GM12878 (cell line): ENCODE measurements at regions not wholly inside any gene's neighbourhood (a gene's known extent, or its start where the extent isn't known, plus 50 kb on each side); places are given as distances from the start of the nearest gene placed in this dataset.

Source experiments
- ATAC-seq: fragments of 200-7000 bp; cut with Tn5 transposase; 3 replicates; pipeline ENCODE4 v1.9.1; 2020; ENCODE audit warnings: mild to moderate bottlenecking, moderate library complexity
- BruUV-seq: library from RNA; stranded (reverse); fragments of 400-500 nt; replicated peaks from 2 replicates; lab custom pipeline; 2021; lab: Mats Ljungman, UMichigan
- CTCF ChIA-PET: fragments of 300-600 bp; sonication (Branson Sonifier 250); formaldehyde crosslinking; extraction: SDS; loops from one replicate; lab custom pipeline; 2021; ENCODE audit warnings: inconsistent platforms; lab: Yijun Ruan, JAX
- POLR2A ChIA-PET: fragments of 350-600 bp; formaldehyde crosslinking; extraction: SDS; loops from one replicate; lab custom pipeline; 2021; ENCODE audit warnings: inconsistent platforms; lab: Charles Lee
- RAD21 ChIA-PET: fragments of 300-600 bp; sonication (Branson Sonifier 250); formaldehyde crosslinking; loops from one replicate; lab custom pipeline; 2023; ENCODE audit warnings: antibody characterized with exemption; ENCODE audit not compliant: unreplicated experiment; lab: Charles Lee
- SMC1A ChIA-PET: fragments of 300-600 bp; sonication (Branson Sonifier 250); formaldehyde crosslinking; loops from one replicate; lab custom pipeline; 2023; ENCODE audit not compliant: unreplicated experiment, uncharacterized antibody; lab: Charles Lee
- DNase-seq: peaks from one replicate; pipeline ENCODE4 v3.0.0-alpha.2; 2011; ENCODE audit warnings: low read depth, low spot score
- FAIRE-seq: peaks from 3 replicates; lab custom pipeline; 2011; peaks lifted over from hg19 to GRCh38; lab: Jason Lieb, UNC
- H2AFZ ChIP-seq: 2 replicates; pipeline ENCODE4 v1.6.0; 2011; ENCODE audit warnings: low read depth, low read length, control low read depth; ENCODE audit not compliant: control insufficient read depth
- H3K27ac ChIP-seq: 2 replicates; pipeline ENCODE4 v1.5.1; 2011; ENCODE audit warnings: control low read depth; ENCODE audit not compliant: control insufficient read depth, insufficient read depth
- H3K27me3 ChIP-seq, 2 experiments: replicated peaks in 1 of 2; 2 replicates each; pipeline versions ENCODE4 v1.6.0 to v1.6.1; 2011; ENCODE audit warnings: low read length in 1 of 2; ENCODE audit not compliant: control insufficient read depth in 2 of 2, insufficient read depth in 2 of 2
- H3K36me3 ChIP-seq, 2 experiments: 2 replicates each; pipeline ENCODE4 v1.5.1; 2011; ENCODE audit warnings: low read length in 1 of 2; ENCODE audit not compliant: control insufficient read depth in 2 of 2, insufficient read depth in 2 of 2
- H3K4me1 ChIP-seq: 2 replicates; pipeline ENCODE4 v1.6.1; 2011; ENCODE audit warnings: mild to moderate bottlenecking, low read length, moderate library complexity, mixed read lengths; ENCODE audit not compliant: control insufficient read depth, insufficient read depth
- H3K4me2 ChIP-seq: 2 replicates; pipeline ENCODE4 v1.6.0; 2011; ENCODE audit warnings: control low read depth; ENCODE audit not compliant: control insufficient read depth, insufficient read depth
- H3K4me3 ChIP-seq: fragments of 200-600 bp; sonication (generic); 2 replicates; pipeline ENCODE4 v1.5.1; 2016
- H3K79me2 ChIP-seq: 2 replicates; pipeline ENCODE4 v1.6.0; 2011; ENCODE audit warnings: low read length; ENCODE audit not compliant: control insufficient read depth, insufficient read depth
- H3K9ac ChIP-seq: 2 replicates; pipeline ENCODE4 v1.8.0; 2011; ENCODE audit warnings: low read length, control low read depth, mixed read lengths; ENCODE audit not compliant: control insufficient read depth, insufficient read depth
- H3K9me3 ChIP-seq: replicated peaks from 3 replicates; pipeline ENCODE4 v1.5.1; 2011; ENCODE audit warnings: mild to moderate bottlenecking, low read length; ENCODE audit not compliant: control insufficient read depth, insufficient read depth
- H4K20me1 ChIP-seq: 2 replicates; pipeline ENCODE4 v1.6.0; 2011; ENCODE audit not compliant: control insufficient read depth, insufficient read depth
- ATF2 ChIP-seq: IDR thresholded peaks from 2 replicates; pipeline ENCODE4 v1.6.1; 2012; ENCODE audit warnings: low read length, inconsistent platforms
- ATF7 ChIP-seq: fragments of 450-650 bp; IDR thresholded peaks from 2 replicates; pipeline ENCODE4 v1.6.1; 2016; ENCODE audit warnings: low read depth, mild to moderate bottlenecking
- BCL3 ChIP-seq: IDR thresholded peaks from 2 replicates; pipeline ENCODE4 v1.6.1; 2011; ENCODE audit warnings: borderline replicate concordance, low read depth, mild to moderate bottlenecking, moderate library complexity, low read length; ENCODE audit not compliant: insufficient read depth, poor library complexity, severe bottlenecking
- BMI1 ChIP-seq: fragments of 450-650 bp; IDR thresholded peaks from 2 replicates; pipeline ENCODE4 v1.6.1; 2016; ENCODE audit warnings: mild to moderate bottlenecking, moderate library complexity, borderline replicate concordance
- CHD1 ChIP-seq: IDR thresholded peaks from 2 replicates; pipeline ENCODE4 v1.6.1; 2012; ENCODE audit warnings: low read depth, low read length, improper control_type of control experiment
- FOXK2 ChIP-seq: fragments of 450-650 bp; IDR thresholded peaks from 2 replicates; pipeline ENCODE4 v1.6.1; 2017; ENCODE audit warnings: mild to moderate bottlenecking, moderate library complexity
- NFXL1 ChIP-seq: fragments of 450-650 bp; IDR thresholded peaks from 2 replicates; pipeline ENCODE4 v1.6.1; 2017; ENCODE audit warnings: antibody characterized with exemption, mild to moderate bottlenecking, borderline replicate concordance
- SMAD1 ChIP-seq: fragments of 450-650 bp; IDR thresholded peaks from 2 replicates; pipeline ENCODE4 v1.6.1; 2018; ENCODE audit warnings: mild to moderate bottlenecking, low read depth; ENCODE audit not compliant: partially characterized antibody
- SMAD5 ChIP-seq: IDR thresholded peaks from 2 replicates; pipeline ENCODE4 v1.6.1; 2016; ENCODE audit warnings: antibody characterized with exemption, low read depth
- WGBS: methylation state at CpG from one replicate; pipeline ENCODE4 v1.1.6; 2016; ENCODE audit warnings: low lambda C conversion rate; ENCODE audit not compliant: insufficient replicate concordance, insufficient coverage; ENCODE audit errors: missing lambda C conversion rate; 5-methylcytosine and 5-hydroxymethylcytosine counted together
- in situ Hi-C: fragments of 300-500 bp; cut with MboI; formaldehyde crosslinking; loops from 9 replicates; pipeline ENCODE4 v1.14.3; 2018; ENCODE audit warnings: mixed read lengths
- intact Hi-C: fragments of 100-400 bp; cut with micrococcal nuclease; formaldehyde crosslinking; loops from one replicate; pipeline ENCODE4 v1.14.2; 2022; ENCODE audit not compliant: unreplicated experiment
- TF ChIP-seq, protein P1 (sequence below): fragments of 450-650 bp; formaldehyde crosslinking; IDR thresholded peaks from 2 replicates; pipeline ENCODE4 v1.4.0; 2020; ENCODE audit warnings: mild to moderate bottlenecking, moderate library complexity

DNA sequence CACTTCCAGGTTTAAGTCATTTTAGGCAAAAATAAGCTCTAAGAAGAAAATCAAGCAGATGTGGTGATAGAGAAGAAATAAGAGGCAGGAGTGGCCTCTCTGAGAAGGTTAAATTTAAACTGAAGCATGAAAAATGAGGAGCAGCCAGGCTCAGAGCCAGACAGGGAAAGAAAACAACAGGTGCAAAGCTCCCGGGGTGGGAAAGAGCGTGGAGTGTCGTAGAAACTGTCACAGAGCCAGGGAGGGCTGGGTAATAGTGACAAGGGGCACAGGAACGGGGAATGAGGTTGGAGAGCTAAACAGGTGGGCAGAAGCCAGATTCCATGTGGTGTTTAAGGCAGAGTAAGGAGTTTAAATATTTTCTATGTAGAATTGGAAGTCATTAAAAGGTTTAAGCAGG is 132.1 kb upstream of the BLID start:
- no TSS peak for BruUV-seq
- H4K20me1 ChIP-seq = no peaks in the 10 kb centered on the region
- no peak overlapping the region for H3K27ac ChIP-seq
- WGBS = 0% methylated on average over 4 of the region's 4 CpGs
- TF ChIP-seq, protein P1, sequence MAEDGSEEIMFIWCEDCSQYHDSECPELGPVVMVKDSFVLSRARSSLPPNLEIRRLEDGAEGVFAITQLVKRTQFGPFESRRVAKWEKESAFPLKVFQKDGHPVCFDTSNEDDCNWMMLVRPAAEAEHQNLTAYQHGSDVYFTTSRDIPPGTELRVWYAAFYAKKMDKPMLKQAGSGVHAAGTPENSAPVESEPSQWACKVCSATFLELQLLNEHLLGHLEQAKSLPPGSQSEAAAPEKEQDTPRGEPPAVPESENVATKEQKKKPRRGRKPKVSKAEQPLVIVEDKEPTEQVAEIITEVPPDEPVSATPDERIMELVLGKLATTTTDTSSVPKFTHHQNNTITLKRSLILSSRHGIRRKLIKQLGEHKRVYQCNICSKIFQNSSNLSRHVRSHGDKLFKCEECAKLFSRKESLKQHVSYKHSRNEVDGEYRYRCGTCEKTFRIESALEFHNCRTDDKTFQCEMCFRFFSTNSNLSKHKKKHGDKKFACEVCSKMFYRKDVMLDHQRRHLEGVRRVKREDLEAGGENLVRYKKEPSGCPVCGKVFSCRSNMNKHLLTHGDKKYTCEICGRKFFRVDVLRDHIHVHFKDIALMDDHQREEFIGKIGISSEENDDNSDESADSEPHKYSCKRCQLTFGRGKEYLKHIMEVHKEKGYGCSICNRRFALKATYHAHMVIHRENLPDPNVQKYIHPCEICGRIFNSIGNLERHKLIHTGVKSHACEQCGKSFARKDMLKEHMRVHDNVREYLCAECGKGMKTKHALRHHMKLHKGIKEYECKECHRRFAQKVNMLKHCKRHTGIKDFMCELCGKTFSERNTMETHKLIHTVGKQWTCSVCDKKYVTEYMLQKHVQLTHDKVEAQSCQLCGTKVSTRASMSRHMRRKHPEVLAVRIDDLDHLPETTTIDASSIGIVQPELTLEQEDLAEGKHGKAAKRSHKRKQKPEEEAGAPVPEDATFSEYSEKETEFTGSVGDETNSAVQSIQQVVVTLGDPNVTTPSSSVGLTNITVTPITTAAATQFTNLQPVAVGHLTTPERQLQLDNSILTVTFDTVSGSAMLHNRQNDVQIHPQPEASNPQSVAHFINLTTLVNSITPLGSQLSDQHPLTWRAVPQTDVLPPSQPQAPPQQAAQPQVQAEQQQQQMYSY (CRISPR knock-in tag) = no peak
- TF ChIP-seq CHD1 (no peak), SMAD1 (no peak), ATF7 (no peak), BCL3 (no peak), FOXK2 (no peak), ATF2 (no peak), BMI1 (no peak), SMAD5 (no peak), NFXL1 (no peak)
- ChIA-PET POLR2A (no interaction called here), CTCF (interaction anchor here (1.4 kb wide), 1 partner anchor 11 kb away, joined by 5 read pairs; no protein-coding TSS in a partner anchor), SMC1A (no interaction called here), RAD21 (no interaction called here)
- no peaks in the 10 kb centered on the region for H3K9me3 ChIP-seq
- no peak overlapping the region for H3K9ac ChIP-seq
- no peak overlapping the region for H3K4me2 ChIP-seq
- no peak overlapping the region for H2AFZ ChIP-seq
- H3K4me1 ChIP-seq = no peaks in the 10 kb centered on the region
- no peaks in the 10 kb centered on the region; a peak in 2 of 4 replicates for H3K27me3 ChIP-seq
- in situ Hi-C loops = no loop called here
- intact Hi-C loops = no loop called here
- H3K79me2 ChIP-seq = no peaks in the 10 kb centered on the region
- ATAC-seq (no peak), FAIRE-seq (no peak), DNase-seq (no peak)
- no peak overlapping the region for H3K4me3 ChIP-seq
- no peaks in the 10 kb centered on the region for H3K36me3 ChIP-seq
